GM19351 (cell line): ENCODE measurements at regions not wholly inside any gene's neighbourhood (a gene's known extent, or its start where the extent isn't known, plus 50 kb on each side); places are given as distances from the start of the nearest gene placed in this dataset.
A peak's percentile ranks its signal among the peaks of the same experiment; 100 is the strongest.

Experiments
- ATAC-seq: cut with Tn5 transposase; IDR thresholded peaks from one replicate; pipeline ENCODE4 v1.9.1; 2021; ENCODE audit warnings: mild to moderate bottlenecking, moderate library complexity; ENCODE audit not compliant: unreplicated experiment

DNA sequence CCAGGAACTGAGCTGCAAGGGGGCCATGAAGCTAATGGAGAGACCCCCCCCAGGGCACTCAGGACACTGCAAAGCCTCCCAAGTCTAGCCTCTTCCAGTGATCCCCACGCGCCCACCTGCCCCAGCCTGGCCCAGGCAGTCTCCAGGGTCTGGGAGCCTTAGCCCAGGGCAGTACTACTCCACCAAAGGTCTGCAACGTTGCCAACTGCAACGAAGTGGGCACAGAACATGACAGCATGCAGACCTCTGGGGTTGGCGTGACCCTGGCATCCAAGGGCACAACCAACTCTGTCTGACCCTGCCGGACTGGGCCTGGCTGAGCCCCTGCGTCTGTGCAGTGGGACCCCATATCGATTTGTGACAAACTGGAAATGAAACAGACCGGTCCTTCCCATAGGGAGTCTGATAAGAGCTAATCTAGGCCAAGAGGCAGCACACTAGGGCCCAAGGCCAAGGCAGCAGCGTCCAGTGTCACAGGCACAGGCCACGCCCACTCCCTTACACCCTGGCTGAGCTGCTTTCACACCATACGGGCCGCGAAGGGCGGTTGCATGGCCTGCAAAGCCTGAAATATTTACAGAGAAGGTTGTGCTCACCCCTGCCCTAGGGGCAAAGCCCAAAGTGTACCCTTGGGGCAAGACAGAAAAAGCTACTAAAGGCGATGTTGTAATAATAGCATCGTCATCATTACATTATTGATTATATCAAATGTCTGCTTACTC lies 76.7 kb downstream of the NCOR2 start:
- no peak for ATAC-seq

DNA sequence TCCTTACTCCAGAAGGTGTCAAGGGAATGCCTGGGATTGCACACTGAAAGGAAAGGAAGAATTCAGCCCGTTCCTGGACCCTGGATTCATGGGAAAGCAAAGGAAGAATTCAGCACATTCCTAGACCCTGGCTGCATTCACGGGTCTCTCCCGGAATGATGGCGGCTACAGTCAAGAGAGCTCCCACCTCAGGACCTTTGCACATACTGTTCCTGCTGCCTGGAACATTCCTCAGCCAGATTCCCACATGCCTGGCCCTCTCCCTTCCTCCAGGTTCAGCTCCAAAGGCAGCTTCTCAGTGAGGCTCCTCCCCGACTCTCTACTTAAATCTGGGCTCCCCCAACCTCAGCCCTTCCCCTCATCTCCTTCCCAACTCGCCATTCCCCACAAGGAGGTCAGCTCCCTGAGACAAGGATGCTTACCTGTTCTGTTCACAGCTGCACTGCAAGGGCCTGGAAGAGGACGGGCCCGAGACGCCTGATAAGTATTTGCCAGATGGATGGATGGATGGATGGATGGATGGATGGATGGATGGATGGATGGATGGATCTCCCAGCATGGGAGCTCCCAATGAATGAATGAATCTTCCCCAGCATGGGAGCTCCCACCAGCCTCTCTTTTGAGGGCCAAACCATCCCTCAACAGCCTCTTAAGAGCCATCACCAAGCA lies 77.4 kb downstream of the NCOR2 start:
- ATAC-seq = no peak

DNA sequence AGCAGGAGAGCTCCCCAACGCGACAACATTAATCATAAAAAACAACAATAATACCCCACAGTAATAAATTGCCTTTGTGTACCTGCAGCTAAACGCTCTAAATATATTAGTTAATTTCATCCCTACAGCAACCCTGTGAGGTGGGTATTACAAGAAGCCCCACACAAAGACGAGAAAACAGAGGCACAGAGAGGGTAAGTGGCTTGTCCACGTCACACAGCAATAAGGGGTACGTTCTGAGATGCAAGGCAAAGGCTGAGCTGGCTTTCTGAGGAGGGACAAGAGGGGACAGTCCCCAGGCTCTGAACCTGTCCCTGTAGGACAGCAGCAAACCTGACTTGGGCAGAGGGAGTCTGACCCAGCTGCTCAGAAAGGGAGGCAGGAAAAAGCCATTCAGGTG lies 78.2 kb downstream of the NCOR2 start:
- no peak for ATAC-seq

DNA sequence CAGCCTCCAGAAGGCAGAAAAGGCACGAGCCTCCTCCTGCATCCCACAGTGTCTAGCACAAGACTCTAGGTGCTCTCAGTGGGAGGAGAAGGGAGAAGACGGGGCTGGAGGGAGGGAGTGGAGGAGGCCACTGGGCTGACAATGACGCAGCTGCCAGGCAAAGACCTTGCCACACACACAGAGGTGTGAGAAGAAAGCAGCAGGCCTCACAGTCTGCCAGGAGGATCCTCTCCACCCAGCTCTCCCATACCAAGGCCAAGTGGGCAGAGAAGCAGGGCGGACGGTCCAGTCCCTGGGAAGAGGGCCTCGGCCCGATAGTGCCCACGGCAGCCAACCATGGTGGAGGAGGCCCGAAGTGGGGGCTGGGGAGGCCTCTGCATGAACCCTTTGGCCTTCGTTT lies 78.9 kb downstream of the NCOR2 start:
- ATAC-seq = no peak

DNA sequence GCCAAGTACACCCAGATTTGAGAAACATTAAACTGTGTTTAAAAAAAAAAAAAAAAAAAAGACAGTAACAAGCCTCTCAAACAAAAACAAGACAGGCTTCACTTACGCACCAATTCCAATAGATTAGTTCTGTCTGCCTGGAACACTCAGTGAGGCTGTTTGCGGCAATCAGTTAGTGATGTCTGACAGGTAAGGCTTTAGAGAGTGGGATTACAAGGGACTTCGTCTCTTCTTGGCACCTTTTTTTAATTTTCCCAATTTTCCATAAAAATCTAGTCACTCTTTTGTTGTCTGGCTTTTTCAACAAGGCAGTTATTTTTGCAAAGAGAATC lies 79.6 kb downstream of the NCOR2 start:
- ATAC-seq = no peak

DNA sequence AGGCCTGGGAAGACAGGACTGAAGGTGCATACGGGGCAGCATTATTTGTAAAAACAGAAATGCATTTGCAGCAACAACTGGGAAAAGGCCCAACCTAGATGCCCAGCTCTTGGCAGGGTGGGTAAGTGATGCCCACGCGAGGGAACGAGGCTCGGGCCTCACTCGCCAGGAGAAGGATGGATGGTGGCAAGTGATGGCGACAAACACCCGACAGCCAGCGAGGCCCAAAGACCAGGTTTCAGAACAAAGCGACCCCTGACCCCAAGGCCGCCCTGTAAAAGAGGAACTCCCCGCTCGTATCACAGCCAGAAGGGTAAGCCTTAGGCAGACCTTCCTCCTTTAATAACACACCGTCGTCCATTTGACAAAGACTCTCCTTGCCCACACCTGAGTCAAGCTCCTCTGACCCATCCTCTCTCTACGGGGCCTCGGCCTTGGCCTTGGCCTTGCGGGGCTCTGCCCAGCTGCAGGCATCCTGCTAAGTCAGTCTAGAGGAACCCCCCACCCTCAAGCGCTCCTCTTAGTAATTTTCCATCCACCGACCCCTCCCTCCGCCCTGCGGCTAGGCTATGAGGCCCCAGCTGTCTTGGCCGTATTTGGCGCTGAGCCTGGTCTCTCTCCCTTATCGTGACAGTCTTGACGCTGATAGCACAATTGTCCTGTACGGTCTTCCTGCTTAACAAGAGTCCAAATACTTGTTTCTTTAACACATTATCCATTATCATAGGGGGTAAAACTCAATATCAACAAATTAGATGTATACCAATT lies 80.2 kb downstream of the NCOR2 start:
- no peak for ATAC-seq

DNA sequence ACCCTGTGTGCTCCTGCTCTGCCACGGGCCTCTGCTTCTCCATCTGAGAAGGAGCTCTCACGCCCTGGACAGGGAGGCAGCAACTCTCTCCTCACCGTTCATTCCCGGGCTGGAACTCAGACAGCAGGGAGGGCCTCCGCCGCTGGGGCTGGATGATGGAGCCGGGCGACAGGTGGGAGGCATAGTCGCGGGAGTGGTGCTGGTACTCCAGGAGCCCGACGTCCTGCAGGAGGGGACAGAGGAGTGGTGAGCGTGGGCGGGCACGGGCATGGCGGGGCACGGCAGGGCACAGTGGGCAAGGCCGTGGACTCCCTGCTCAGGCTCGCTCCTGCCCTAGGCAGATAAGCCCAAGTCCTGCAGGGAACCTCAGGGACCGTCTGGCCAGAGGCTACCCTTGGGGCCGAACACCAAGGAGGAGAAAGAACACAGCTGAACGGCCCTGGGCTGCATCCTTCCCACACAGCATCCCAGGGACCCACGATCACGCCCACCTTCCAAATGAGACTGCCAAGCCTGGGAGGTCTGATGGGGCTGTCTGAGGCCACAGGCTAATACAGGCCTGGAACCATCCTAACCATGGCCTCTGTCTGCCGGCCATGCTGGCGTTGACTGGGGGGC lies 81.0 kb downstream of the NCOR2 start:
- ATAC-seq = no peak

DNA sequence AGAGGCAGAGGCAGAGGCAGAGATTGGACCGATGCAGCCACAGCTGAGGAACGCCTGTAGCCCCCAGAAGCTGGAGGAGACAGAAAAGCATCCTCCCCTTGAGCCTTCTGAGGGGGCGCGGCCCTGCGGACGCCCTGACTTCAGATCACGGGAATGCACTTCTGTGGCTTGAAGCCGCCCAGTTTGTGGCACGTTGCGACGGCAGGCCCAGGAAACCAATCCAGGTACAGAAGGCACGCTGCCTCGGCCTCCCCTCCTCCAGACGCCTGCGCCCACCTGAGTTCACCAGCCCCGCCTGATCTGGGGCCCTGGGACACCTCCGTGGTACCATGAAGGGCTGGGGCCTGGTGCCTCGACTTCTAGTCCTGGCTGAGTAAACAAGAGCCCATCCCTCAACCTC lies 82.0 kb downstream of the NCOR2 start:
- ATAC-seq = no peak

DNA sequence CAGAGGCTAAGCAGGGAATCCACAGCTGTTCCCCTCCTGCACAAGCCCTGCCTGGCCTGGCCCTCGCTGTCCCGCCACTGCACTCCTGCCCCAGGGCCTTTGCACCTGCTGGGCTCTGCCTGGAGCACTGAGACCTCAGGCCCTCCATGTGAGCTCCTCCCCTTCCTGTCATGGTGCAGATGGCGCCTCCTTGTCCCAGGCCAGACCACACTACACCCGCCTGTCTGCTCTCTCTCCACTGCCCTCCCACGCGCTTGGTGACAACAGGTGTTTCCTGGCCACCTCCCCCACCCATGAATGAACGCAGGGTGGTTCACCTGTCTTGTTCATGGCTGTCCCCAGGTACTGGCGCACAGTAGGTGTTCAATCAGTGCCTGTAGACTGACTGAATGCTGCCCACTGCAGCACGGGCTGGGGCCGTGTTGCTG lies 82.9 kb downstream of the NCOR2 start:
- peak; percentile 35 for ATAC-seq

DNA sequence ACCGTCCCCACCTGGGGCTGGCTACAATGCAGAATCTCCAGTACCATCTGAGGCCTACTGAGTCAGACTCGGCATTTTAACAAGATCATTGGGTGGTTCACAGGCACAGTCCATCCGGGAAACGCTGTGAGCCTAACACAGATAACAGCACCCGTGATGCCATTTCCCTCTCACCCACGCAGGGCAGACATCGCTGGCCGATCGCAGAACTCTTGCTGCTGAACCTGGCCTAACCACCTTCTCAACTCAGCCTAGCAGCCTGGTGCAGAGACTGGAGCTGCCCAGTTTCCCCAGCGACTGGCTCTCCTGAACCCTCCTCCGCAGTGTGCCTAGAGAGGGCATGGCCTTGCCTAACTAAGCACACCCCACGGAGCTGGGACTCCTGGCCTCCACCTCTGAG lies 83.3 kb downstream of the NCOR2 start:
- no peak for ATAC-seq

DNA sequence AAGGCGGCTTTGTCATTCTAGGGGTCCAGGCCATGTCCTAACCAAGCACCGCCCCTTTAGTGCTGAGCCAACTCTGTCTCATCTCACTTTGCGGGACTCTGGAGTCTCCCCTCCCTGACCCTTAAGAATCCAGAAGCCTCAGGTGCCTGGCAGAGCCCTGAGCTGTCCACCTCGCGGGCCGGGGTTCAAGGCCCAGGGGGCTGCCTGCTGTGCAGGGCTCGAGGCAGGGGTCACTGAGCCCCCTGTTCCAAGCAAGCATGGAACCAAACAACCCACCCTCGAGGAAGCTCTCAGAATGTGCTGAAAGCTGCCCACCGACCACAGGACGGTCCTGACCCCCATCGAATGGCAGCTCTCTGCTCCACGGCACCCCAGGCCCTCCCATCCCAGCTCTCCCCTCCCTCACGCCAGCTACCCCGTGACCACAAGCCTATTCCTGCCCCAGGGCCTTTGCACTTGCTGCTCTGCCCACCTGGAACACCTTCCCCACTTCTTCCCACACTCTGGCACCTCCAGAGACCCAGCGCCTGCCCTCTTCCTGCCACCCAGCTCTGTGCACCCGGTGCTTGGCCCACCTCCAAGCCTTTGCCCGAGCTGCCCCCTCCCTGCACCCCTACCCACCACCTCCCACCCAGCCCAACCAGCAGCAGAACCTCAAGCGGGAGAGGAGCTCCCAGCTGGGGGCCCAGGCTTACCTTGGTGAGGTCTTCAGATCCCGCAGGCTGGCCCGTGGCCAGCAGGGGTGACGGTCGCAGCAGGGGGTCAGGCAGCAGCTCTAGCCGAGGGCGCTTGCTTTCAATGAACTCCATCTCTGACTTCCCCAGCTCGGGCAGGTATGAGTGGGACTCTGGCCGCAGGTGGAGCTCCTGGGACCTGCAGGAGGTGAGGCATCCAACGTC lies 84.3 kb downstream of the NCOR2 start:
- ATAC-seq = no peak

DNA sequence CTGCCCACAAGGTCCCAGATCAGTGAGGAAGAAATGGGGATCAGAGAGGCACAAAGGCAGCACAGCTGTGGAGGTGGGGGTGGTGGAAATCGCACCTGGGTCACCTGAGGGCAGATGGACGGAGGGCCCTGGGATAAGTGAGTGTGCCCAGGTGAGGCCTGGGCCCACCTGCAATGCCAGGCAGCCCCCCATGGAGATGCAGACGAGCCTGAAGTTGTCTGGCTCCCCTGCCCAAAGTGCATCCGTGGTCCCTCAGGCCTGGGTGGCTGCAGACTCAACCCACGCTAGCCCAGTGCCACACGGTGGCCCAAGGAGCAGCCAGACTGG lies 84.9 kb downstream of the NCOR2 start:
- ATAC-seq = no peak

DNA sequence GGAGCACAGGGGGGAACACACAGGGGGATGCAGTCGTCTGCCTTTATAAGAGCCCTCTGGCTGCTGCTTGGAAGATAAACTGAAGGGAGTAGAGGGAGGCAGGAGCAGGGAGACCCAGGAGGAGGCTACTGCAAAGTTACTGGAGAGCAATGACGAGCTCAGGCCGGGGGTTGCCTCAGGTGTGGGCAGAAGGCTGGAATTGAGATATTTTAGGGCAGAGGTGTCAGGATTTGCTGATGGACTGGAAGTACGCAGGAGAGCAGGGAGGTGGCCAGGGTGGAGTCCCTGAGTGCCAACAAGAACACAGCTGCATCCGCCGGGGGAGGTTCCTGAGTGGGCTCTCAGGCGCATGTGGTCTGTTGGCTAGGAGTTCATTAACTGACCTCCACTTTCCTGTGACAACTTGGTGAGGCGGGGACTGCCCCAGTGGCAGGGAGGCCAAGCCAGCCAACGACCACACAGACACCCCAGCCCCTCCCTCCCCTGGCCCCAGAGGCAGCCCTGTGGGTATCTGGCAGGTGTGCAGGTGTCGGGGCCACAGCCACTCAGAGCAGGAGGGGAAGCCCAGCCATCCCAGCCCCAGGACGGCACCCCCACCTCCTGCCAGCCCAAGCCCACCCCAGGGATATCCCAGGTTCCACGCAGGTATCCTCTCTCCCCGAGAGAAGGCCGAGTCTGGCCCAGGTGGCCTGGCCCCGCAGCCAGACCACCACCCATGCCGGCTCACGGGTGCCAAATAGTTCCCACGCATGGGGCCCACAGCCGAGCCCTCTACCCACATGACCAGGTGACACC lies 85.4 kb downstream of the NCOR2 start:
- ATAC-seq = no peak

DNA sequence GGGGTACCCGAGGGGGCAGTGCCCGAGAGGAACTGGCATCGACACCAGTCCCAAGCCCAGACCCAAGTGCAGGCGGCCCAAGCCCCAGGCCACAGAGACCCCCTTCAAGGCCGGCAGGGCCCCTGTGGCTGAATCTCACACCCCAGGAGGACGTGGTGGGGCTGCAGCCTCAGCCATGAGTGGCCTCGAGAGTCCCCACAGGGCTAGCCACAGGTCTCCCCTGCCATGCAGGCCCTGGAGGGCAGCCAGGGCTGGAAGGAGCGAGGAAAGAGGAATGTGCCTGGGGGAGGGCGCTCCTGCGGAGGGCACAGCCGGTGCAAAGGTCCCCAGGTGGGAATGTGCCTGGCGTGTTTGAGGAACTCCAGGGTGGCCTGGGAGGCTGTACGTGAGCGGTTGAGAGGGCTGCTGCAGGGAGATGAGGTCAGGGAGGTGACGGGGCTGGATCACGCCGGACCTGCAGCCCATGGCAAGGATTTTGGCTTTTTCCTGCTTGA lies 86.1 kb downstream of the NCOR2 start:
- ATAC-seq = no peak

DNA sequence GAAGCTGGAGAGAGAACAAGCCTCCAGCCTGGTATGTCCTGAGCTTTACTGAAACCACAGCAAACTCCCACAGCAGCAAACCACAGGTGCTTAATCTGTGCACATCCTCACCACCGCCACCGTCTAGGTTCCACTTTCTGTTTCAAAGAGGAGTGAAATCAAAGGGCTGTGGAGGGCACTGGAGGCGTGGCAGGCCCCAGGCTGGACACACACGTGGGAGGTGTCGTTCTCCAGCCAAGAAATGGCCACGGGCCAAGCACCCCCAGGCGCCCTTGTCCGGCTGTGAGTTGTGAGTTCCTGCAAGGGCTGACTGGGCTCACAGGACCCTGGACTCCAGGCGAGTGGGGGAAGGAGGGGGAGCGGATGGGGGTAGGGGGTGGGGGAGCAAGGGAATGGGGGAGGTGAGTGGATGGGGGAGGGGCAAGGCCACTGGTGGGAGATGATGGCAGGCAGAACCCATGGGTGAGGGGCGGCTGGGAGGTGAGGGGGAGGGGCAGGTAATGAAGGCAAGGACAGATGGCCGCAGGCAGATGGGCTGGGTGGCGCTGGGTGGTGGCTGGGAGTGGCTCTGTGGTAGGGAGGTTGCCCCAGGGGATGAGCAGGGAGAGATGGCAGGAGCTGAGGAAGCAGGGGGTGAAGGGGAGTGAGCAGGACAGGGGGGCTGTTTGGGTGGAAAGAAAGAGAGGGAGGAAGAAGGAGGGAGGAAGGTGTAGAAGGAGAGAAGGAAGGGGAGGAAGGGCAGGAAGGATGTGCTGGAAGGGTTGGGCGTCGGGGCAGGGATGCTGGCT lies 86.7 kb downstream of the NCOR2 start:
- peak; percentile 79 for ATAC-seq

DNA sequence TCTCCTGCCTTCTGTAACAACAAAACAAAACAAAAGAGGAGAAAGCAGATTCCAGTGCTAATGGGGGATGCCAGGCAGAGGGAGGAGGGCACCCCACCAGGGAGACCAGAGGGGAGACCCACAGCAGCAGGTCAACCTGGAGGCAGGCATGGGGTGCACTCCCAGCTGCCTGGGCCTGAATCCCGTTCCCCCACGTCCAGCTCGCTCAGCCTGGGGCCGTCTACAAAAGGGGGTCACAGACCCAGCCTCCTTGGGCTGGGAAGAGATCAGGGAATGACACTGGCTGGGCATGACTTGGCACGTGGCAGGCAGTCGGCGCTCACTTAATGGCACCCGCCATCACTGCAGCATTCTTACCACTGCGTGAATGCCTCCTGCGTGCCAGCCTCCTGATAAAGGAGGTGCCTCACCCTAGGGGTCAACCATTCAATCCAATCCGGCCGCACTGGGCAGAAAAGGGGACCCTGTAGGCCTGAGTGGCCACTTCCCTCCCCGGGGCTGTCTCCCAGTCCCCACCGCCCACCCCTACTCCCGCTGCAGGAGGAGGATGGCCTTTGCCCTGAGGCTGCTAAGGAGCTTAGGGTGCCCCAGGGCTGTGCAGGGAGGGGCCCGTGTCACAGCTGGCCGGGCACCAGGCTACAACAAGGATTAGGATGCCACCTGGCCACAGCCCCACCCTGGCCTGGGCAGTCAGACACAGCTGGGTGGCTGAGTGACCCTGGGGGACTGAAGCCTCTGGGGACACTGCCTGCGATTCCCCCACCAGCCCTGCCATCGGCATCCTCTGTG lies 87.5 kb downstream of the NCOR2 start:
- ATAC-seq = peak; percentile 14

DNA sequence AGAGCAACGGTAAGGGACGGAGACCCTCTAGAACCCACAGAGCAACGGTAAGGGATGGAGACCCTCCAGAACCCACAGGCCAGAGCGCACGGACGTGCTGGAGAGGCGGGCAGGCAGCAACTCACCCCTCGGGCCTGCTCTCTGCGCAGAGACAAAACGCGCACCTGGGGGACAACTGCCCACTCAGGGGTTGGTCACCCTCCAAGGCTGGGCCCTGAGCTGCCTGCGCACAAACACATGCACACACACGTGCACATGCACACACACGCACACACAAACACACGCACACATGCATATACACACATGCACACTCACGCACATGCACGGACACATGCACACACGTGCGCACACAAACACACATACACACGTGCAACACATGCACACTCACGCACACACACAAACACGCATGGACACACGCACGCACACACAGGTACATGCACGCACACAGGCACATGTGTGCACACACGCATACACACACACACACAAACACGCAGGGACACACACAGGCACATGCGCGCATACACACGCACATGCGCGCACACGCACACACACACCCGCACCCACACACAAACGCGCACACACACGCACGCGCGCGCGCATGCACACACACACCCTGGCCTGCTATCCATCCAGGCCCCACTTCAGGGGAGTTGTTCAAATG lies 88.3 kb downstream of the NCOR2 start:
- ATAC-seq = no peak

DNA sequence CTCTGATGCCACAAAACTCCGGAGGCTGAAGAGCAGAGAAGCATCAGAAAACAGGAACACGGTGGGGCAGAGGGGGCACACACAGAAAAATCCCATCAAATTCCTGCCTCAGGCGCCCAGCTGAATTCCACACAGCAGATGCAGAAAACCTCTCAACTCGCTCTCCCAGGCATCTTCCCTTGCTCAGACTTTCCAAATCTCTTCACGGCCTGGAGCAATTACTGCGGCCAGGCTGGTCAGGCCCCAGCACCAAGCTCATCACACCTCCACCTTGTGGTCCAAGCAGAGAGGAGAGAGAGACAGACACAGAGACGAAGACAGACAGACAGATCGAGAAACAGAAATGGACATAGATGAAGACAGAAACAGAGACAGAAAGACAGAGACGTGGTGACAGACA lies 89.0 kb downstream of the NCOR2 start:
- no peak for ATAC-seq
